NCI-H748 (cell line): ENCODE measurements at regions not wholly inside any gene's neighbourhood (a gene's known extent, or its start where the extent isn't known, plus 50 kb on each side); places are given as distances from the start of the nearest gene placed in this dataset.

ENCODE experiments used
- DNase-seq: peaks from one replicate; lab custom pipeline; 2025; ENCODE audit not compliant: unreplicated experiment; lab: John Stamatoyannopoulos, UW

DNA sequence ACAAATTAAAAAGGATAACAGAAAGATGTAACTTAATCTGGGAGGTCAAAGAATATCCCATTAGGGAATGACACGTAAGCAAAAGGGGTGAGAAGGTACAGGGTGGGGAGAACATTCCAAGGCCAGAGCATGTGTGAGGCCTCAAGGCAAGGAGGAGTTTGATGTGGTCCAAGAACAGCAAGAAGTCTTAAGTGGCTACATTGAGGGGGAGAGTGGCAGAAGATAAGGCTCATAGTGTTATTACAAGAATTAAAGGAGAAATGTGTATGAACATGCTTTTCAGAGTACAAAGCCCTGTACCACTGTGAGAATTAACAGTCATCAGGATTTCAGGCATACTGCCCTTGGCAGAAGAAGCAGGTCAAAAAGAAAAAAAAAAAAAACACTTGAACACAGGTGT, 174.4 kb upstream of the ERBB4 start:
- no peak for DNase-seq

DNA sequence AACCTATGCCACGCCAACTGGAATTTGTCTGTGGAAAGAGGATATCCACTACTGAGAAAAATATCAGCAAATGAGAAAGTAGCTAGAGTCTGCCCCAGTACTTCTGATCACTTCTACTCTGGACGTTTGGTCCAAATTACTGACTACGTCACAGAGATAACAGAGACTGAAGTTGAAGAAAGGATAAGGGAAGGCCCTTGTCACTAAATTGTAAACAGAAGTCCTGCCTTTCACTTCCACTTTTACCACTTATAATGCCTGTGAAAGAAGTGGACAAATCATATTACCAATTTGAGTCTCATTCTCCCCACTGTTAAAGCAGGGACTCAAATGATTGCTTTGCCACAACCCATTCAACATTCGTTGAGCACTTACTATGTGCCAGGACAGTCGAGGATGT, 173.9 kb upstream of the ERBB4 start:
- DNase-seq = no peak

- peak; percentile 10 for DNase-seq
Measured at GRCh38 chr2:212711856-212712255, 173.3 kb upstream of the ERBB4 start.

- DNase-seq = no peak
Measured at GRCh38 chr2:212709280-212709679, 170.7 kb upstream of the ERBB4 start.

DNA sequence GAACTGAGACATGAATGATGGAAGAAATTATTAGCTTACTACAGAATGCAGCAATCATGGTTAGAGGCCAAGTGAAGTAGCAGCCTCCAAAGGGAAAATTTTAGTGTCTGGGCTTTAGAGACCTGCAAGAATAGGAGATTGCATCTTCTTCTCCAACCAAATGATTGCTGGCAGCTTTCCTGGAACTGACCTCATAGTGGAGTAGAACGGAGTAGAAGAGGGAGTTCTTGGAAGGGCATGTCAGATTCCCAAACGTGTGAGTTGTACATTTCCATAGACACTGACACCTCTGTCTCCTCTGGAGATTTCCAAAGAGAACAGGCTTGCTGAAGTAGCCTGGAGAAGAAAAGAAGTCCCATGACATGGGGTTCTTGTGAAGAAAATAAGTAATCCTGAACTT, 169.8 kb upstream of the ERBB4 start:
- no peak for DNase-seq

- no peak for DNase-seq
Measured at GRCh38 chr2:212695426-212695825, 156.8 kb upstream of the ERBB4 start.

DNA sequence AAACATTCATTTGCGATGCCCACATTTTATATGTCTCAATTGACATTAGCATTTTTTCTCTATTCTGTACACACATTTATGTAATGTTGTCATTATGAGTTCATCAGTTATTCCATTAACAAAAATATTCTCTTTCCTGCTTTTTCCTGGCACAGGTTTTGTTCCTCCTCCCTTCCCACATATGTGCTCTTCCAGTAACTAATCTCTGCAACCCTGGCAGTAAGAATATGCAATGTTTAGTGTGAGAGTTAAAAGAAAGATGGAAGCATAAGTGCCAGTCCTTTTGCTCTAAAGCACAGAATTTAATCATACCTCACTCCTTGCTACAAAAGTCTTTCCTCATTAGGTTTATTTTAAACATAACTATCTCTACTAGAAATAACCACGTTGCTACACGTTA, 155.8 kb upstream of the ERBB4 start:
- no peak for DNase-seq

DNA sequence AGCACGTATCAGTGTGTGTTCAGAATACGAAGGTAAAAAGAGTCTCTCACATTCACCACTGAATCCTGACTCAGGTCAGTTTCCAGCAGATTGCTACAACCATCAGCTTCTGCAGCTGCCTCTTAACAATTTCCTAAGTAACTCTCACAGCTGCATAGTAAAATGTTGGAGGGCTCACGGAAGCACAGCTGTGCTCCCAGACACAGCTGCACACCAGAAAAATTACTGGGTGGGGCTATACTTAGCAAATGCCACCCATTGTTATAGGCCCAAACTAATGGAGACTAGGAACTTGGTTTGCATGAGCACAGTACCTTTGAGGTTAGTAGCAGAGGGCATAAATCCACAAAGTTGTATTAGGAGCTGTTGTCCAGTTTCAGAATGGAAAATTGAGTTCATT, 153.9 kb upstream of the ERBB4 start:
- peak; percentile 31 for DNase-seq

- peak; percentile 68 for DNase-seq
Measured at GRCh38 chr2:212686285-212686895, 147.8 kb upstream of the ERBB4 start.

- no peak for DNase-seq
Measured at GRCh38 chr2:212683346-212684097, 144.9 kb upstream of the ERBB4 start.

DNA sequence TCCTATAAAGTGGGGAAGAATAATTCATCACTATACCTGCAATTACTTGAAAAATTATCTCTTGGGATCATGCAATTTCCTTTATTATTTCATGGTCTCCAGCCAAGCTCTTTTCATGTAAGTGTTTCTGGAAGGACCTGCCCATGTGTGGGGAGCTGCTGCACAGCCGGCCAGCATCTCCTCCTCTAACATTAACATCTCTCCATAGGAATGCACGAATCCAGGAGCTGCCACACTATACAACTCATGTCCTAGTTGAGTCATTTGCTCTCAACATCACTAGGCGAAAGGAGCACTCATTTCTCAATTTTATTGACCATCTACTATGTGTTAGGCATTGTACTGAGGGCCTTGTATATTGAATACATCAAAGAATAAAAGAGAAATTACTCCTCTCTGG, 144.3 kb upstream of the ERBB4 start:
- DNase-seq = no peak

DNA sequence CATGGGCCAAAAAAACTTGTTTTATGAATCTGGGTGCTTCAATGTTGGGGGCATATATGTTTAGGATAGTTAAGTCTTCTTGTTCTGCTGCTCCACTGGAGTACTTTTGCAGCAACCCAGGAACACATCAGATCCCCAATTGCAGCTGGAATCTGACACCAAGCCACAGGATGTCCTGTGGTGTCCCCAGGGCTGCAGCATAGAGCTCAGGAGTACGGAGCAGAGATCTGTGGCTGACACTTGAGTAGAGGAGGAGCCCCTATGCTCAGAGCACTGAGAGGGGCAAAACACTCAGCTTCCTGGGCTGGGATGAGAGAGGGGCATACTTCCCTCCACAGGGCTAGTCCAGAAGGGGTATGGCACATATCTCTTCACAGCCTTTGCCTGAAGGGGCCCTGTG, 138.9 kb upstream of the ERBB4 start:
- DNase-seq = no peak

- DNase-seq = no peak
Measured at GRCh38 chr2:212672186-212672585, 133.6 kb upstream of the ERBB4 start.

DNA sequence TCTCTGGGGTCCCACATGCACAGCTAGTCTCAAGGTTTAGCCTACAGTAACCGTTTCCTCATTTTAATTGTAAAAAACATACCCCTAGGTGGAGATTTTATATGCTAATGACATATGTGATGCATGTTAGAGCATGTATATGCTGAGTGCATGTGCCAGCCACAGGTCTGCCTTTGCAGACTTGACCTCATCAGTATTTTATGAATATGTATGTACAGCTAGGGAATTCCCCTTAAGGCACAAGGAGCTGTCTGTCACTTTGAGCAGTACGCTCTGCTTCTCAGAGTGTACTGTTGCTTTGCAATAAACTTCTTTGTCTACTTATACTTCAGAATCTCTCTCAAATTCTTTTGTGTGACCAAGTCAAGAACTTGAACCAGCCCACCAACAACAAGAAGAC, 131.2 kb upstream of the ERBB4 start:
- DNase-seq = no peak

DNA sequence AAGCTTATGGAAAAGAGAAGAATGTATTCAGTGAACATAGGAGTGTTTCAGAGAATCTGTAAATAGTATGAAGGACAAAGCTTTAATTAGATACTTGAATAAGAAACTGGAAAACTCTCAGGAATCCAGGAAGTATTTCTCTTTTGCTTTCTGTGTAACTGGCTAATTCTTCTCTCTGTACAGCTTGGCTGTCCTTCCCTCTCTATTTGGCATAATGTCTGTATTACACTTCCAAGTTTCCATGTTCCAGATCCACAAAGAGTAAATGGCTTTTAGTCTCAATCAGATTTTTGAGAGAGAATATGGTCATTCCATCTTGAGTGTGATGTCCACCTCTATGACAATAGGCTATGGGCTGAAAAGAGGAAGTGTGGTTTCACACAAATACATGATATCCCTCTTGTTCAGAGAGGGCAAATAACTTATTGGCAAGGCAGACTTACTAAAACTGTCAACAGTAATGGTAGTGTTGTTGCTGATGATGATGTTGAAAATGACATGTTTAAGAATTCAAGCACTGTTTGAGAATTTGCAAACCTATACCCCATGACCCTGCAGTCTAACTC, 129.2 kb upstream of the ERBB4 start:
- DNase-seq = no peak

GRCh38 chr2:212665948-212666347, 127.3 kb upstream of the ERBB4 start:
- DNase-seq = peak; percentile 44

DNA sequence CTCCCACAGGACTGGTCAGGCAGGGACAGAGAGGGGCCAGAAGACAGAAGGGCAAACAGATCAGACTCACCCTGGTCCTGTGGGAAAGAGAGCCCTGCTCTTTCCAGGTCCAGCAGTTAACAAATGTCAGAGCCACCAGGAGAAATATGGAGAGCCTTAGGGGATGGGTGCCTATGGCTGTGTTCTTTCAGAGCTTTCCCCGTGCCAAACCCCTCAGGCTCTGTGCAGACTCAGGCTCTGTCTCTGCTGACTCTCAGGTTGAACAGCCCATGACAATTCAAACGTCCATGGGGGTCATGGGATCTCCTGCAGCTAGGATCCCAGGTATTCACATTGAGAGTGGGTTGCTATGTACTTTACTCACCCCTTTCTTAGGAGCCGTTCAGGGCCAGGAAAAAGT, 120.8 kb upstream of the ERBB4 start:
- DNase-seq = no peak

- DNase-seq = peak; percentile 6
Measured at GRCh38 chr2:212649646-212650045, 111.0 kb upstream of the ERBB4 start.

DNA sequence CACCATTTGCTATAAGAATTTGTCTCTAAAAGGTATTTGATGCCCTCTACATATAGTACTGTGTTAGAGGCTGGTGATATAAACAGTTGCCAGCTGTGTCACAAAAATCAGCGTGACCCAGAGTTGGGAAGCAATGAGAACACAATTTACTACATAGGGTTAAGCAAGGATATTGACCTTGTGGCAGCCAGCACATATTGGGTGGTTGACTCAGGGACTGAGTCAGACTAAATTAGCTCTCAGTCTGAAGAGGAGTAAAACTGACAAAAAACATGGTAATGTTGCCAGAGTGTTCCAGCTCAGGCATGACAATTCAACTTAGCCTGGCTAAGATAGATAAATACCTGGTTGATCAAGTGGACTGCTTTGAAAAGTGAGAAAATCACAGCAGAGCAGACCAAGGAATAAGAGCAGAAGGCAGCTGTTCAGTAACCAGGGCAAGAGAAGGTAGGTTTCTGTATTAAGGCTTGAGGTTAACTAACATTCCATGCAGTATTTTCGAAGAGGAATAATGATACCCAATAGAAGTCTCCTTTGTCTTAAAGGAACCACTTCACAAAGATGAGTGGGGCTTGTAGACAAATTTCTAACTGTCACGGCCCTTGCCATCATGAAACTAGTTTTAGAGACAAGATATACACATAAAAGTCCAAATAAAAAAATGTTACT, 108.2 kb upstream of the ERBB4 start:
- DNase-seq = no peak

DNA sequence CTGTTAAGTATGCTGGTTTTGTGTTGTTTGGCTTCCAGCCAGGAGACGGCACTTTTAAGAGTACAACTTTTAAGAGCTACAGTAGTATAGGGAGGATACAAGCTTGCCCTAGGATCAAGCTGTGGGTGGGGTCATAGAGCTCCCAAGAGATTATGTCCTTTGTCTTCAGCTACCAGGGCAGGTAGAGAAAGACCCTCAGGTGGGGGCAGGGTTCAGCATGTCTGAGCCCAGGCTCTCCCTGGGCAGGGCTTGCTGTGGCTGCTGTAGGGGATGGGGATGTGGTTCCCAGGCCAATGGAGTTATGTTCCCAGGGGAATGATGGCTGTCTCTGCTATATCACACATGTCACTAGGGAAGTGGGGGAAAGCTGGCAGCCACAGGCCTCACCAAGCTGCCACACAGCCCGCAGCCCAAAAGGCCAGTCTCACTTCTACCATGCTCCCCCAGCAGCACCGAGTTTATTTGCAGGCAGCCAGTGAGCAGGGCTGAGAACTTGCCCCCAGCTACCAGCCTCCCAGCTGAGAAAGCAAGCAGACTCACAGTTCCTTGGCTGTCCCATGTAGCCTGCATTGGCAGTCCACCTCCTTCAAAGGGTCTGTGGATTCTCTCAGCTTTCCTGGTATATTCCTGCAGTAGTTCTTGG, 105.7 kb upstream of the ERBB4 start:
- DNase-seq = no peak

DNA sequence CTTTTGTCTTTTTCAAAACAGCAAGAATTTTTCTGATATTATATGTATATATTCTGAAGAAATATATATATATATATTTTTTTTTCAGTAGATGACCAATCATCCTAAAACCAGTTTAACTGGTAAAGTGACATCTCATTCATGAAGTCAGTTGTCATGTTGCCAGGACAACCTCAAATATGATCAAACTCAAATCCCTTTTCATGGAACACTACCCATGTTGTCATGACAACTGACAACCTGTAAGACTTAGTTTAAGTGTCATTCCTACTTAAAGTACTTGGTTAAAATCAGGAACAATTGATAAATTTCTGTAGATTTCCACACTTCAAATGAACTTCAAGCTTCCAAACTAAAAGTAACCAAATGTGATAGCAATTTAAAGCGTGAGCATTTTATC, 101.8 kb upstream of the ERBB4 start:
- DNase-seq = peak; percentile 89

DNA sequence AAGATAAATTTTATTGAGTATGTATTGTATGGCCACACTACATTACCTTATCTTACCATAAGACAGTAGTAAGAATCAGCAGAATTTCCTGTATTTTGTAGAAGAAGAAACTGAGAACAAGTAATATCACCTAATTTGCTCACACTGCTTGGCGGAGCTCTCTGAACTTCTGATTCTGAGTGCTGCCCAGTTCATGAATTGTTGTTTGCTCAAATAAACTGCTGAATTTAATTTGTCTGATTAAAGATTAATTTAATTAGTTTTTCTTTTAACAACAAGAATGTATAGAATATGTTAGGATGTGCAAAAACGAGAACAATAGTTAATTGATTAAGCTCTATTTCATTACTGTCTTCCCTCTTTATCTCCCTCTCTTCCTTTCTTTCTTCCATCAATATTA, 100.1 kb upstream of the ERBB4 start:
- DNase-seq = no peak
